SK-N-SH treated with all-trans-retinoic acid at 6 μM for 48 hours (cell line): ENCODE measurements at regions not wholly inside any gene's neighbourhood (a gene's known extent, or its start where the extent isn't known, plus 50 kb on each side); places are given as distances from the start of the nearest gene placed in this dataset.

Experiments used
- ATAC-seq: fragments of 200-7000 bp; cut with Tn5 transposase; 3 replicates; pipeline ENCODE4 v1.9.1; 2020; ENCODE audit warnings: mild to moderate bottlenecking, moderate library complexity
- ARNTL ChIP-seq: fragments of 450-650 bp; formaldehyde crosslinking; IDR thresholded peaks from 2 replicates; pipeline ENCODE4 v1.5.0; 2020; ENCODE audit warnings: low read depth, mild to moderate bottlenecking, moderate library complexity, borderline replicate concordance
- BACH2 ChIP-seq: fragments of 250-450 bp; sonication (Bioruptor Pico); IDR thresholded peaks from 2 replicates; pipeline ENCODE4 v1.9.0; 2021; ENCODE audit warnings: mild to moderate bottlenecking, borderline replicate concordance
- CREB5 ChIP-seq: fragments of 250-450 bp; sonication (Bioruptor Pico); IDR thresholded peaks from 2 replicates; pipeline ENCODE4 v1.5.1; 2020; ENCODE audit warnings: low read depth, mild to moderate bottlenecking, moderate library complexity
- CSDC2 ChIP-seq: fragments of 250-450 bp; sonication (Bioruptor Pico); IDR thresholded peaks from 2 replicates; pipeline ENCODE4 v1.5.0; 2020; ENCODE audit warnings: mild to moderate bottlenecking, moderate library complexity
- CSRNP3 ChIP-seq: fragments of 250-450 bp; sonication (Bioruptor Pico); IDR thresholded peaks from 2 replicates; pipeline ENCODE4 v1.5.1; 2021; ENCODE audit warnings: mild to moderate bottlenecking, moderate library complexity
- ESRRG ChIP-seq: fragments of 250-450 bp; sonication (Bioruptor Pico); IDR thresholded peaks from 2 replicates; pipeline ENCODE4 v1.6.1; 2021; ENCODE audit warnings: mild to moderate bottlenecking
- GLIS3 ChIP-seq: fragments of 250-450 bp; sonication (Bioruptor Pico); IDR thresholded peaks from 2 replicates; pipeline ENCODE4 v1.5.0; 2020; ENCODE audit warnings: mild to moderate bottlenecking, moderate library complexity
- ISL1 ChIP-seq: fragments of 250-450 bp; sonication (Bioruptor Pico); IDR thresholded peaks from 2 replicates; pipeline ENCODE4 v2.1.2; 2022; ENCODE audit warnings: mild to moderate bottlenecking, moderate library complexity
- OSR1 ChIP-seq: fragments of 250-450 bp; sonication (Bioruptor Pico); IDR thresholded peaks from 2 replicates; pipeline ENCODE4 v1.8.0; 2022; ENCODE audit warnings: moderate library complexity, mild to moderate bottlenecking, inconsistent platforms
- POU6F1 ChIP-seq: fragments of 250-450 bp; sonication (Bioruptor Pico); IDR thresholded peaks from 2 replicates; pipeline ENCODE4 v1.8.0; 2021; ENCODE audit warnings: low read depth, mild to moderate bottlenecking, moderate library complexity, borderline replicate concordance
- PPARA ChIP-seq: fragments of 250-450 bp; sonication (Bioruptor Pico); IDR thresholded peaks from 2 replicates; pipeline ENCODE4 v1.5.0; 2020; ENCODE audit warnings: mild to moderate bottlenecking, borderline replicate concordance
- RARB ChIP-seq: fragments of 250-450 bp; sonication (Bioruptor Pico); IDR thresholded peaks from 2 replicates; pipeline ENCODE4 v1.8.0; 2021; ENCODE audit warnings: mild to moderate bottlenecking, moderate library complexity
- SNAI2 ChIP-seq: fragments of 250-450 bp; sonication (Bioruptor Pico); IDR thresholded peaks from 2 replicates; pipeline ENCODE4 v1.5.0; 2020; ENCODE audit warnings: mild to moderate bottlenecking, moderate library complexity
- TCF4 ChIP-seq: fragments of 250-450 bp; sonication (Bioruptor Pico); IDR thresholded peaks from 2 replicates; pipeline ENCODE4 v1.8.0; 2021; ENCODE audit warnings: mild to moderate bottlenecking, moderate library complexity, borderline replicate concordance
- TSHZ2 ChIP-seq: fragments of 250-450 bp; sonication (Bioruptor Pico); IDR thresholded peaks from 2 replicates; pipeline ENCODE4 v1.5.0; 2020; ENCODE audit warnings: mild to moderate bottlenecking, moderate library complexity
- ZC3H10 ChIP-seq: fragments of 250-450 bp; sonication (Bioruptor Pico); IDR thresholded peaks from 2 replicates; pipeline ENCODE4 v1.5.1; 2021; ENCODE audit warnings: mild to moderate bottlenecking, moderate library complexity
- ZFP3 ChIP-seq: fragments of 250-450 bp; sonication (Bioruptor Pico); IDR thresholded peaks from 2 replicates; pipeline ENCODE4 v1.5.0; 2020; ENCODE audit warnings: mild to moderate bottlenecking, moderate library complexity
- ZFP30 ChIP-seq: fragments of 450-650 bp; formaldehyde crosslinking; IDR thresholded peaks from 2 replicates; pipeline ENCODE4 v1.5.0; 2022; ENCODE audit warnings: mild to moderate bottlenecking, moderate library complexity
- ZNF565 ChIP-seq: fragments of 450-650 bp; formaldehyde crosslinking; conservative IDR thresholded peaks from 2 replicates; pipeline ENCODE4 v1.5.0; 2020; ENCODE audit warnings: low read depth, mild to moderate bottlenecking, moderate library complexity
- ZNF70 ChIP-seq: fragments of 450-650 bp; formaldehyde crosslinking; IDR thresholded peaks from 2 replicates; pipeline ENCODE4 v1.5.0; 2020; ENCODE audit warnings: mild to moderate bottlenecking, moderate library complexity
- ZNF8 ChIP-seq: fragments of 450-650 bp; formaldehyde crosslinking; IDR thresholded peaks from 2 replicates; pipeline ENCODE4 v1.5.0; 2020; ENCODE audit warnings: mild to moderate bottlenecking, moderate library complexity

GRCh38 chr4:23706972-23707651, 182.7 kb downstream of the PPARGC1A start:
- ATAC-seq = no peak
- no peak for TF ChIP-seq OSR1 (CRISPR knock-in tag)
- TF ChIP-seq ISL1 (CRISPR knock-in tag) = no peak
- TF ChIP-seq CREB5 = no peak
- TF ChIP-seq CSRNP3 (CRISPR knock-in tag) = no peak
- no peak for TF ChIP-seq TCF4 (CRISPR knock-in tag)
- no peak for TF ChIP-seq ZFP3 (CRISPR knock-in tag)
- no peak for TF ChIP-seq CSDC2 (CRISPR knock-in tag)
- TF ChIP-seq ZFP30 (CRISPR knock-in tag) = no peak
- no peak for TF ChIP-seq ARNTL
- no peak for TF ChIP-seq ZNF565
- TF ChIP-seq POU6F1 (CRISPR knock-in tag) = no peak
- no peak for TF ChIP-seq BACH2 (CRISPR knock-in tag)
- TF ChIP-seq ESRRG (CRISPR knock-in tag) = no peak
- no peak for TF ChIP-seq GLIS3

- TF ChIP-seq ESRRG (CRISPR knock-in tag) = no peak
- no peak for TF ChIP-seq BACH2 (CRISPR knock-in tag)
- no peak for TF ChIP-seq POU6F1 (CRISPR knock-in tag)
- no peak for TF ChIP-seq SNAI2
- TF ChIP-seq ZFP30 (CRISPR knock-in tag) = no peak
- no peak for TF ChIP-seq ZNF70 (CRISPR knock-in tag)
- no peak for TF ChIP-seq TCF4 (CRISPR knock-in tag)
- no peak for TF ChIP-seq ZFP3 (CRISPR knock-in tag)
- no peak for TF ChIP-seq CSRNP3 (CRISPR knock-in tag)
- no peak for TF ChIP-seq GLIS3
- TF ChIP-seq CREB5 = no peak
- TF ChIP-seq ZNF565 = no peak
- TF ChIP-seq CSDC2 (CRISPR knock-in tag) = no peak
- no peak for TF ChIP-seq ZNF8 (CRISPR knock-in tag)
- no peak for TF ChIP-seq ISL1 (CRISPR knock-in tag)
- TF ChIP-seq RARB (CRISPR knock-in tag) = no peak
- TF ChIP-seq PPARA (CRISPR knock-in tag) = no peak
- no peak for TF ChIP-seq ZC3H10 (CRISPR knock-in tag)
- TF ChIP-seq TSHZ2 (CRISPR knock-in tag) = no peak
- ATAC-seq = no peak
These were observed 189.7 kb downstream of the PPARGC1A start for GRCh38 chr4:23700197-23700596.
